ENCODE measurements at regions not wholly inside any gene's neighbourhood (a gene's known extent, or its start where the extent isn't known, plus 50 kb on each side); places are given as distances from the start of the nearest gene placed in this dataset.

DNA sequence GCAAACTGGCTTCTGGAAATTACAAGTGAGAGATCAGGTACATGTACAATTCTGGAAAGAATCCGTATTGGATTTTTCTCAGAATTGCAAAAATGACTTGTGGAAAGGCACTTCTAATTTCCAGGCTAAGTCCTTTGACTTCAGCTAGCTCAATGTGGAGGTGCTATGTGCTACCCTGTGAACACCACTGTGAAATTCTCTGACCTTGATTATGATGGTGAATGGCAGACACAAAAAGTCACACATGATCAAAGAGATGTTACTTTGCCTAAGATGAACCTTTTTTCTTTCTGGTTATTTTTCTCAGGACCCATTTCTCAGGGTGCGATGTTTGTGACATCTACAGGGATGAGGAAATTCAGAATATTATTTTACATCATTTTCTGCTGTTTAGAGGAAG lies 856.6 kb upstream of the VRK2 start:
- DNase-seq (ENCODE audit: low spot score) = no peak

GRCh38 chr2:57199663-57200062 lies 846.9 kb upstream of the VRK2 start:
- TF ChIP-seq POLR2A (IDR thresholded peaks at IDR 0.05) (no peak), POLR2AphosphoS5 (IDR thresholded peaks at IDR 0.05) (no peak)
- TF ChIP-seq, protein P1, sequence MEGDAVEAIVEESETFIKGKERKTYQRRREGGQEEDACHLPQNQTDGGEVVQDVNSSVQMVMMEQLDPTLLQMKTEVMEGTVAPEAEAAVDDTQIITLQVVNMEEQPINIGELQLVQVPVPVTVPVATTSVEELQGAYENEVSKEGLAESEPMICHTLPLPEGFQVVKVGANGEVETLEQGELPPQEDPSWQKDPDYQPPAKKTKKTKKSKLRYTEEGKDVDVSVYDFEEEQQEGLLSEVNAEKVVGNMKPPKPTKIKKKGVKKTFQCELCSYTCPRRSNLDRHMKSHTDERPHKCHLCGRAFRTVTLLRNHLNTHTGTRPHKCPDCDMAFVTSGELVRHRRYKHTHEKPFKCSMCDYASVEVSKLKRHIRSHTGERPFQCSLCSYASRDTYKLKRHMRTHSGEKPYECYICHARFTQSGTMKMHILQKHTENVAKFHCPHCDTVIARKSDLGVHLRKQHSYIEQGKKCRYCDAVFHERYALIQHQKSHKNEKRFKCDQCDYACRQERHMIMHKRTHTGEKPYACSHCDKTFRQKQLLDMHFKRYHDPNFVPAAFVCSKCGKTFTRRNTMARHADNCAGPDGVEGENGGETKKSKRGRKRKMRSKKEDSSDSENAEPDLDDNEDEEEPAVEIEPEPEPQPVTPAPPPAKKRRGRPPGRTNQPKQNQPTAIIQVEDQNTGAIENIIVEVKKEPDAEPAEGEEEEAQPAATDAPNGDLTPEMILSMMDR (IDR thresholded peaks at IDR 0.05) = no peak
- Histone ChIP-seq H3K27ac (no peak overlapping the region), H3K4me3 (no peak overlapping the region), H3K4me1 (replicated peaks) (no peaks in the 10 kb centered on the region), H3K36me3 (no peaks in the 10 kb centered on the region), H3K9me3 (no peaks in the 10 kb centered on the region), H3K27me3 (replicated peaks; ENCODE audit: insufficient read depth) (no peaks in the 10 kb centered on the region)
- 58% methylated on average over 3 of the region's 3 CpGs for WGBS
- intact Hi-C loops (cut with DNase I) = no loop called here
- no peak for DNase-seq (ENCODE audit: low spot score)

More for the DNA sequence above, 856.6 kb upstream of the VRK2 start:
- no peak for TF ChIP-seq POLR2A (IDR thresholded peaks at IDR 0.05)
- TF ChIP-seq, protein P1 (IDR thresholded peaks at IDR 0.05) = no peak
- TF ChIP-seq POLR2AphosphoS5 (IDR thresholded peaks at IDR 0.05) = no peak
- WGBS = 88% methylated on average over 2 of the region's 2 CpGs
- H3K36me3 ChIP-seq = no peaks in the 10 kb centered on the region
- H3K9me3 ChIP-seq = no peaks in the 10 kb centered on the region
- no peak overlapping the region for H3K27ac ChIP-seq
- no peaks in the 10 kb centered on the region for H3K27me3 ChIP-seq (replicated peaks; ENCODE audit: insufficient read depth)
- no peak overlapping the region for H3K4me3 ChIP-seq
- intact Hi-C loops (cut with DNase I) = no loop called here
- H3K4me1 ChIP-seq (replicated peaks) = no peaks in the 10 kb centered on the region

DNA sequence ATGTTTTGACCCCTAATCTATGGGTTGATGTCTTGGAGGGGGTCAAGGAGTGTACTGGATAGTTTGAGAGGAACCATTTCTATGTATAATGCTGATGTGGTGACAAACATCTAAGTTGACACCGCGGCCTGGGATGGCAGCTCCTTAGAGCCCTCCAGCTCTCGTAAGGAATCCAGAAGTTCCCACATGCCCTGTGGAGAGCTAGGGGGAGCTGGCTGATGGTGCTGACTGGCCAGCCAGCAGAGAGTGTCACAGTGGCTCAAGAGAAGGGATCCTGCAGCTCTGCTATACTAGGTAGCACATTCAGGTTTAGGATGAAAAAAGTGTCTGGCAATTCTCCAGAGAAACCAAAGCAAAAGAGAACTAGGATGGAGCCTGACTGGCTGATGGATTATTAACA lies 842.2 kb upstream of the VRK2 start:
- DNase-seq (ENCODE audit: low spot score) = no peak
- H3K4me1 ChIP-seq (replicated peaks) = no peaks in the 10 kb centered on the region
- no peaks in the 10 kb centered on the region for H3K36me3 ChIP-seq
- H3K27ac ChIP-seq = no peak overlapping the region
- intact Hi-C loops (cut with DNase I) = no loop called here
- H3K9me3 ChIP-seq = no peaks in the 10 kb centered on the region
- no peaks in the 10 kb centered on the region for H3K27me3 ChIP-seq (replicated peaks; ENCODE audit: insufficient read depth)
- 74% methylated on average over 3 of the region's 3 CpGs for WGBS
- H3K4me3 ChIP-seq = no peak overlapping the region
- TF ChIP-seq POLR2A (IDR thresholded peaks at IDR 0.05) = no peak
- TF ChIP-seq, protein P1 (IDR thresholded peaks at IDR 0.05) = no peak
- TF ChIP-seq POLR2AphosphoS5 (IDR thresholded peaks at IDR 0.05) = no peak

DNA sequence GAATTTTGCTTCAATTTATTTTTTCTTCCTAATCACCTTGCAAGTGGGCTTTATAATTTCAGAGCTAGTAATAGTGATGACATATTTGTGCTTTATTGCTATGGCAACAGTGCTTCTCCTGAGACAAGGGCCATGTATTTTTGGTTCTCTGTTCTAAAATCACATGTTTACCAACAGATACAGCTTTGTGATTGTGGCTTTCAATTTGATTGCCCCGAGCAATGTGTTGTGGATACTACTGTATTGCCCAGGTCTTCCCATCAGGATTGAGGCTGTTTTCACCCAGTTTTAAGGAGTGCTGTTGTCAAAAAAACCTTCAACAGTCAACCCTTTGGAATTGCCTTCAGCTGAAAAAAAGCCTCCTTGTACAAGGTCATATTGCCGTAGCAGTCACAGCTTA lies 841.4 kb upstream of the VRK2 start:
- Histone ChIP-seq H3K4me1 (replicated peaks) (no peaks in the 10 kb centered on the region), H3K27me3 (replicated peaks; ENCODE audit: insufficient read depth) (no peaks in the 10 kb centered on the region), H3K4me3 (no peak overlapping the region), H3K36me3 (no peaks in the 10 kb centered on the region), H3K27ac (no peak overlapping the region), H3K9me3 (no peaks in the 10 kb centered on the region)
- DNase-seq (ENCODE audit: low spot score) = no peak
- intact Hi-C loops (cut with DNase I) = no loop called here
- WGBS = 89% methylated on average over 2 of the region's 2 CpGs
- TF ChIP-seq POLR2A (IDR thresholded peaks at IDR 0.05) (no peak), POLR2AphosphoS5 (IDR thresholded peaks at IDR 0.05) (no peak)
- TF ChIP-seq, protein P1 (IDR thresholded peaks at IDR 0.05) = no peak

DNA sequence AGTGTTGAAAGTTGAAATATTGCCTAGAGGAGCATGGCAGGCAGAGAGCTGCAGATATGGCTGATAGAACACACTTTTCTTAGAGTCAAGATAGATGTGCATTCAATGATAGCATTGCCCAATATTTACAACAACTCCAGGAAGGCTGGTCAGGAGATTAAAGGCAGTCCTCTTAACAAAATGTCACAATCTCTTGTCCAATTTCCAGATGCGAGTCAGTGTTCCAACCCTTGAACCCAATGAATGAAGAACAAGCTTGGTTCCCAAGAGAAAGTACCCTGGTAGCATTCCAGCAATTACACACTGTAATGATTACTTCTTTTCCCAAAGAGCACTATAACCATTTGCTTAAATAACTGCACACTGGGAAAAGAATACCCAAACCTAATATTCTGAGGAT lies 839.4 kb upstream of the VRK2 start:
- no peak for TF ChIP-seq POLR2A (IDR thresholded peaks at IDR 0.05)
- no peak for TF ChIP-seq POLR2AphosphoS5 (IDR thresholded peaks at IDR 0.05)
- TF ChIP-seq, protein P1 (IDR thresholded peaks at IDR 0.05) = no peak
- intact Hi-C loops (cut with DNase I) = no loop called here
- H3K4me1 ChIP-seq (replicated peaks) = no peaks in the 10 kb centered on the region
- H3K27me3 ChIP-seq (replicated peaks; ENCODE audit: insufficient read depth) = no peaks in the 10 kb centered on the region
- no peaks in the 10 kb centered on the region for H3K36me3 ChIP-seq
- 83% methylated on average over 1 of the region's 1 CpG for WGBS
- no peak overlapping the region for H3K4me3 ChIP-seq
- no peak for DNase-seq (ENCODE audit: low spot score)
- H3K9me3 ChIP-seq = no peaks in the 10 kb centered on the region
- H3K27ac ChIP-seq = no peak overlapping the region
